ENCODE measurements at regions not wholly inside any gene's neighbourhood (a gene's known extent, or its start where the extent isn't known, plus 50 kb on each side); places are given as distances from the start of the nearest gene placed in this dataset.

- TF ChIP-seq CTCF (IDR thresholded peaks at IDR 0.05), result no peak
- TF ChIP-seq POLR2A (IDR thresholded peaks at IDR 0.05), result no peak
- TF ChIP-seq POLR2AphosphoS5 (IDR thresholded peaks at IDR 0.05), result no peak
Observed at GRCh38 chr9:14993901-14994554, 83.8 kb upstream of the FREM1 start.

Measured in prostate gland (tissue), 2 donors.